ENCODE measurements at regions not wholly inside any gene's neighbourhood (a gene's known extent, or its start where the extent isn't known, plus 50 kb on each side); places are given as distances from the start of the nearest gene placed in this dataset.
"Not testable (repeated sequence)": the region's sequence is repeated elsewhere in the genome, so short reads cannot be mapped to it uniquely, and the experiment has no call there.

GRCh38 chr1:228796945-228797344 is 61.7 kb downstream of the RHOU start:
- DNase-seq (ENCODE audit: low read depth in 2 of 2) = not testable (repeated sequence)

DNA sequence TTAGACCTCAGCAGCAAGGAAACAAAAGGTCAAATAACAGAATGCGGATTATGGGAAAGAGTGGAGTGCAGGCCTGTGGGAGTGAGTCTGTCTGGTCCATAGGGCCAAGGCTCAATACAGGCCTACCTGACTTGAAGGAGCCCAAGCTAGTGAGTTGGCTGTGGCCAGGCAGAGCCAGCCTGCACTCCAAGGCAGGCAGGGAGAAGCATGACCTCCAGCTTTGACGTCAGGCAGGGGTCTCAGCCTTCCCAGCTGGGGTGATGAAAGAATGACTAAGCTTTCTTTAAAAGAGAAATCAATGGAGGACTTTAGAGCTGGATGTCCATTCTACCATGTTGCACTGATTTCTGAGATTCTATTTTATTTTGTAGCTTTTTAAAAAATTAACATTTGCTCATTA is 62.8 kb downstream of the RHOU start:
- DNase-seq (ENCODE audit: low read depth in 2 of 2) = no peak

DNA sequence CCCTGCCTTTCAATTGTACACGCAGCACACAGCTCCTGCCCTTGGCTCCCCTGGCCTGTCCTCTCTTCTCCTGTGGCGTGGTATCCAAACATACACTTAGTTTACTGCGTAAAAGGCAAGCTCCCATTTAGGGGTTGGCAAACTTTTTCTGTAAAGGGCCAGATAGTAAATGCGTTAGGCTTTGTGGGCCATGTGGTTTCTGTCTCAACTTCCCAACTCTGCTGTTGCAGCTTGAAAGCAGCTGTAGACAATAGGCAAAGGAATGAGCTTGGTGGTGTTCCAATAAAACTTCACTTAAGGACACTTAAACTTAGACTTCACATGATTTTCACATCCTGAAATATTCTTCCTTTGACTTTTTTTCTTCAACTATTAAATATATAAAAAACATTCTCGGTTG is 63.3 kb downstream of the RHOU start:
- DNase-seq (ENCODE audit: low read depth in 2 of 2) = no peak

GRCh38 chr1:228799924-228800323 is 64.6 kb downstream of the RHOU start:
- DNase-seq (ENCODE audit: low read depth in 2 of 2) = no peak

- no peak for DNase-seq (ENCODE audit: low read depth in 2 of 2)
These were observed 65.8 kb downstream of the RHOU start for GRCh38 chr1:228801068-228801467.

DNA sequence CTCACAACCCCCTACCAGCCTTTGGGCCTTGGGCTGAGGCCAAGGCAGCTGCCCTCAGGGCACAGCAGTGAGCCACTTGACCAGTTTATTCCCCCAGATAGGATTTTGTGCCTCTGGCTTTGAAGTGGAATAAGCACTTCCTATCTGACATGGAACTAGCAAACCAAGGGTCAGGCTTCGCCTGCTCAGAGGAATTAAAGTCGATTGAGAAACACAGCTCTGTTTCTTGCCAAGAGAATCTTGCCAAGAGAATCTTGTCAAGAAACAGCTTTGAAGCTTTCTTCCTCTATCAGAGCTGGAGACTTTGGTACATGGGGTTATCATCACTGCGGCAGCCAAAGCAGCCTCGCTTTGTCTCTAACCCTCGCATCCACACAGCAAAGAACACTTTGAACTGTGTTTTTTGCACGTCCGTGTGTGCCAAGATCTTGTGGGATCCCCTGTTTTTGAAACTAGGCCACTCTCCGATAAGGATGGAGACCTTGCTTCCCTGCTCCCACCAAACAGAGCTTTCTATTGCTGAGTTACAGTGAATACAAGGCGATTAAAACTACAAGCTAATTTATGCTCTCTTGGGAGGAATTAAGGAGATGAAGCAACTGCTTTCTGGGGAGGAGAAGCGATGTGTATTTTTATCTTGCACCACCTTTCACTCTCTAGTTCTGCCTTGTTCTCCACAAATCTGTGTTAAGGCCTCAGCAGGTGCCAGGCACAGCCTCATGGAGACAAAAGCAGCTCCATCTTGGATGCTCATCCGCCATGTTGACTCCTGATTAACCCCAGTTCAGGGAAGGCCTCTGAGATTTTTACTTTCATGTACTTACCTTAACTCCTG is 67.3 kb downstream of the RHOU start:
- DNase-seq (ENCODE audit: low read depth in 2 of 2) = no peak

- no peak for DNase-seq (ENCODE audit: low read depth in 2 of 2)
These were observed 68.1 kb downstream of the RHOU start for GRCh38 chr1:228803421-228803820.

DNA sequence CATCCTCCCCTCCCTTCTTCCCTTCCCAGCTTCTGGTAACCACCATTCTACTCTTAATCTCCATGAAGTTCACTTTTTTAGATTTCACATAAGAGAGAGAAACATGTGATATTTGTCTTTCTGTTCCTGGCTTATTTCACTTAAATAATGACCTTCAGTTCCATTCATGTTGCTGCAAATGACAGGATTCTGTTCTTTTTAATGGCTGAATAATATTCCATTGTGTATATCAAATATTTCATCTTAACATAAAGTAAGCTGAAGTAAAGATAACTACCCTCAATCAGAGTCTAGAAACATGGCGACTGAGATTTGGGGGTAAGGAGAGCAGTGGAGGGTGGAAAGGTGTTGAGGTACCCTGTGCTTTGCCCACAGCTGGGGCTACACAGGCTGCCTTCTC is 68.9 kb downstream of the RHOU start:
- DNase-seq (ENCODE audit: low read depth in 2 of 2) = no peak

DNA sequence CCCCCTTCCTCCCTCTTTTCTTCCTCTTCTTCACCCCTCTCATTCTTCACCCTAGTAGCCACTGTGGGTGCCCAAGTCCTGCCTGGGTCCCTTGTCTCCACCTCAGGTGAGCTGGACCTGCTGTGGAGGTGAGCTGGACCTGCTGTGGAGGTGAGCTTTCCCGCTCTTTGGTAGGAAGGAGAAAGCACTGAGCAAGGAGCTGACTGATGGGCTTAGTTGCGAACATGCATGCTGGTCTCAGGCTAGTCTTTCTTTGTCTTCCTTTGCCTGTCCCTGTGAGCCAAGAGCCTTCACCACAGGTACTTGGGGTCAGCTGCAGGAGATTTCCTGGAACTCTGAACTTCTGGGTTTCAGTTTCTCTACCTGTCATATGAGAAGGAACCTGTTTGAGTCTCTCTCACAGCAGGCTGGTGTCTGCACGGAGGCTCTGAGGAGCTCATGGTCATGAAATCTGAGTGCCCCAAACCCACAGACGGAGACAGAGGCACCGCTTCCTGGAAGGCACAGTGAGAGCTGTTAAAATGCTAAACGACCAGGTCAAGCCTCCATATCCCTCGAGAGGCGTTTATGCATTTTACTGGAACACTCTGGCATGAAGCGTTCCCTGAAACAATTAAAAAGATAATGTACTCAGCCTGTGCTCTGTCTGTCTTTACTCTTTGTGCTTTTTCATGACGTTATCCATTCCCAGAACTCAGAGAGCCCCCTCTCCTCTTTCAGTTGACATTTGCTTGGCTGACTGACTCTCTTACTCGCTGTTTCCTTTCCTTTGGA is 69.5 kb downstream of the RHOU start:
- DNase-seq (ENCODE audit: low read depth in 2 of 2) = no peak

GRCh38 chr1:228807904-228808605 is 72.8 kb downstream of the RHOU start:
- DNase-seq (ENCODE audit: low read depth in 2 of 2) = no peak

DNA sequence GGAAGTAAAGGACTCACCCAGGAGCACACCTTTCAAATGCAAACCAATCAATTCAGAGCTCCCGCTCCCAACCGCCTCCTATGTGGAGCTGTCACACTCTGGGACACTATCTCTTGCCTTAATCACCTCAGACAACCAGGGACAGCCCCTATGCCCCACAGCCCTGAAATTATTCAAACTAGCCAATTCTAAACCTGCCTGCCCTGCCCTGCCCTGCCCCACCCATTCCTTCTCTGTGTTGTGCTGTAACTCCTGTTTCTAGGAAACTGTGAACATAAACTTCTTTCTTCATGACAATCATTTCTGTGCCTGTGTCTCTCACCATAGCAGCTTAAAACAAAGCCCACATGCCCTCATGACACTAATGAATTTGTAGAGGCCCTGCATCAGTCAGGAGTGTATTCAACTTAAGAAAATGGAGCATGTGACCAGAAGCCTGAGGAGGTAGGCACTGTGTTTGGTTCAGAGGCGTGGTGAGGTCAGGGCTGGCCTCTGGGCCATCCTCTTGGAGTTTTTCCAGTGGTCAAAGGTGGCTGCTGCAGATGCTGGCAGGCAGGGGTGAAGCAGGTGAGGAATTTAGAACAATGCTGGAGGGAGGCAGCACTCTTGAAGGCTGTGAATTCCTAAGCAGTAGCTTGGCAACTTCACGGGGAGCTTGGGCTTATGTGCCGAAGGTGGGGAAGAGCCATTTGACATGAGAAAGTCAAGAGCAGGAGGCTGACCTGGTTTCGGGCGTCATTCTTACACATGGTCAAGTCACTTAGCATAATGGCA is 74.5 kb downstream of the RHOU start:
- no peak for DNase-seq (ENCODE audit: low read depth in 2 of 2)

GRCh38 chr1:228810395-228810758 is 75.1 kb downstream of the RHOU start:
- DNase-seq (ENCODE audit: low read depth in 2 of 2) = no peak

DNA sequence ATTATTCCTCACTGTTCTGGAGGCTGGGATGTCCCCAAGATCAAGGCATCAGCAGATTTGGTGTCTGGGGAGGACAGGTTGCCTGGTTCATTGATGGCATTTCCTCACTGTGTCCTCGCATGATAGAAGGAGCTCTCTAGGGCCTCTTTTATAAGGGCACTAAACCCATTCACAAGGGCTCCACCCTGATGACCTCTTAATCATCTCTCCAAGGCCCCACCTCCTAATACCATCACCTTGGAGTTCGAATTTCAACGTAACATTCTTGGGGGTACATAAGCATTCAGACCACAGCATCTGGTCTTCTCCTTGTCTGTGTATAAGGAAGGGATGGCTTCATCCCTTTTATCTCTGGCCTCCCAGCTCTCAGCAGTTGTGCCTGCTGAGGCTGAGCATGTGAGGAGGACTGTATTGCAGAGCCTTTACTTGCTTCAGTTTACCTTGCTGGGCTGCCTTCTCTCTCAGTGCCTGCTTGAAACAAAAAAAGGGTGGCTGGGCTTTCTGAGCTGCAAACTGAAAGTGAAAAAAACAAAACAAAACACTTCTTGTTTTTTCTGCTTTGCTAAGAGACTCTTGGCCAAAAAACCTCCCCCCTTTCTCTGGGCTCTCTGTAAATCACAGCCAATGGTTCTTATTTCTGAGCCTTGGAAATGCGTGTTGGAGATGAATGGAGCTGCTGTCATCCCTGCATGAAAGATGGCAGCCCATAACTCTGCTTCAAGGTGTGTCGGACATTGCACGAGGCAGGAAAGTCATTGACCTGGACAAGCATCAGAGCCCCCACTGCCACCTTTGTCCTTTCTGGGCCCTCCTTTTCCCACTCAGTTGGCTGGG is 75.8 kb downstream of the RHOU start:
- DNase-seq (ENCODE audit: low read depth in 2 of 2) = no peak

DNA sequence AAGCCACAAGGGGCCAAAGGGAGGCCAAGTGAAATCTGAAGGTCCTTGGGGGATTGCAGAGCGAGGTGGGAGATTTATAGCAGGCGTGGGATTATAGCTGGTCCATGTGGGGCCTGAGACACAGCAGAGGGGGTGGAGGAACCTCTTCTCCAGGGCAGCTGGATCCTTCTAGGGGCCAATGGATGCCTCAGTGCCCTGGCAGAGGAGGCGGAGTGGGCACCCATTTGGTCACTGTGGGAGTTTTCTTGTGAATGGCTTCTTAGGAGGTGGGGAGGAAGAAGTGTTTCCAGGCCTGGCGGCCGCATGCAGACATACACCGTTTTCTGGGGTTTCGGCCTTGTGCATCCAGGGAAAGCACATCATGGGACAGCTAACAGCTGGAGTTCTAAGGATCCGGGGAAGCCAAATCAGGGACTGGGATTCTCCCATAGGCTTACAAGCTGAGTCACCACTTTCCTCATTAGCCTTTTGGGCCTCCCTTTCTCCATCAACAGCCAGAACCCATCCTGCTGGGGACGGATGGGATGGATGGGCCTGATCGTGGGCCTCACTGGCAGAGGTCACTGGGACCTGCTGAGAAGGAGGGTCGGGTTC is 76.5 kb downstream of the RHOU start:
- no peak for DNase-seq (ENCODE audit: low read depth in 2 of 2)

DNA sequence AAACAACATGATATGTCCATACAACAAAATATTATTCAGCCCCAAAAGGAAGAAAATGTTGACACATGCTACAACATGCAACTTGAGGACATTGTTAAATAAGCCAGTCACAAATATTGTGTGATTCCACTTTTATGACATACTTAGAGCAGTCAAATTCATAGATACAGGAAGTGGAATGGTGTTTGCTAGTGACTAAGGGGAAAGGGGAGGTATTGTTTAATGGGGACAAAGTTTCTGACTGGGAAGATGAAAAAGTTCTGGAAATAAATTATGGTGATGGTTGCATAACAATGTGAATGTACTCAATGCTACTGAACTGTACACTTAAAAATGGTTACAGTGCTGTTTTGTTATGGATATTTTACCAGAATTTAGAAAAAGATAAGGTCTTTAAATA is 77.7 kb downstream of the RHOU start:
- DNase-seq (ENCODE audit: low read depth in 2 of 2) = no peak

GRCh38 chr1:228814176-228814575 is 78.9 kb downstream of the RHOU start:
- no peak for DNase-seq (ENCODE audit: low read depth in 2 of 2)

GRCh38 chr1:228818296-228818695 is 83.0 kb downstream of the RHOU start:
- no peak for DNase-seq (ENCODE audit: low read depth in 2 of 2)

GRCh38 chr1:228818928-228819630 is 83.8 kb downstream of the RHOU start:
- DNase-seq (ENCODE audit: low read depth in 2 of 2) = no peak

- no peak for DNase-seq (ENCODE audit: low read depth in 2 of 2)
These were observed 86.0 kb downstream of the RHOU start for GRCh38 chr1:228821252-228821651.

- no peak for DNase-seq (ENCODE audit: low read depth in 2 of 2)
These were observed 87.9 kb downstream of the RHOU start for GRCh38 chr1:228823200-228823599.

Data from fibroblast of skin of left biceps (primary cell).